HG02973 (cell line): ENCODE measurements at regions not wholly inside any gene's neighbourhood (a gene's known extent, or its start where the extent isn't known, plus 50 kb on each side); places are given as distances from the start of the nearest gene placed in this dataset.

Source experiments
- ATAC-seq: cut with Tn5 transposase; IDR thresholded peaks from one replicate; pipeline ENCODE4 v1.9.1; 2021; ENCODE audit warnings: moderate library complexity; ENCODE audit not compliant: unreplicated experiment

GRCh38 chr17:55668312-55668920 is 54.2 kb downstream of the TMEM100 start:
- no peak for ATAC-seq

GRCh38 chr17:55666806-55667205 is 55.9 kb downstream of the TMEM100 start:
- no peak for ATAC-seq

- peak; percentile 82 for ATAC-seq
Measured at GRCh38 chr17:55664287-55664686, 58.4 kb downstream of the TMEM100 start.

- ATAC-seq: no peak
Measured at GRCh38 chr17:55663400-55663799, 59.3 kb downstream of the TMEM100 start.

GRCh38 chr17:55661963-55662834 is 60.5 kb downstream of the TMEM100 start:
- ATAC-seq: no peak

GRCh38 chr17:55661256-55661758 is 61.4 kb downstream of the TMEM100 start:
- no peak for ATAC-seq

- ATAC-seq: no peak
Measured at GRCh38 chr17:55660178-55660886, 62.3 kb downstream of the TMEM100 start.

- no peak for ATAC-seq
Measured at GRCh38 chr17:55659661-55660060, 63.0 kb downstream of the TMEM100 start.

GRCh38 chr17:55655777-55656176 is 66.9 kb downstream of the TMEM100 start:
- no peak for ATAC-seq

GRCh38 chr17:55654821-55655220 is 67.8 kb downstream of the TMEM100 start:
- ATAC-seq: no peak

GRCh38 chr17:55654022-55654421 is 68.6 kb downstream of the TMEM100 start:
- ATAC-seq: no peak

GRCh38 chr17:55652825-55653224 is 69.8 kb downstream of the TMEM100 start:
- no peak for ATAC-seq

GRCh38 chr17:55652114-55652823 is 70.4 kb downstream of the TMEM100 start:
- ATAC-seq: no peak

GRCh38 chr17:55649957-55650597 is 72.6 kb downstream of the TMEM100 start:
- no peak for ATAC-seq

GRCh38 chr17:55648086-55648485 is 74.6 kb downstream of the TMEM100 start:
- ATAC-seq: no peak

- no peak for ATAC-seq
Measured at GRCh38 chr17:55645361-55645760, 77.3 kb downstream of the TMEM100 start.

- no peak for ATAC-seq
Measured at GRCh38 chr17:55644346-55644745, 78.3 kb downstream of the TMEM100 start.

- no peak for ATAC-seq
Measured at GRCh38 chr17:55642741-55643140, 79.9 kb downstream of the TMEM100 start.

GRCh38 chr17:55641676-55642081 is 81.0 kb downstream of the TMEM100 start:
- no peak for ATAC-seq

GRCh38 chr17:55639096-55639495 is 83.6 kb downstream of the TMEM100 start:
- ATAC-seq: no peak
